CD4-positive, alpha-beta T cell treated with Interleukin-15 for 4 hours (primary cell): ENCODE measurements at regions not wholly inside any gene's neighbourhood (a gene's known extent, or its start where the extent isn't known, plus 50 kb on each side); places are given as distances from the start of the nearest gene placed in this dataset.

Experiments used
- DNase-seq: peaks from one replicate; pipeline ENCODE4 v3.0.0-alpha.2; 2020; ENCODE audit warnings: low spot score

- DNase-seq: no peak
Observed at GRCh38 chr3:30069056-30069455, 537.3 kb upstream of the TGFBR2 start.

- DNase-seq: no peak
Observed at GRCh38 chr3:30073040-30073439, 533.4 kb upstream of the TGFBR2 start.

GRCh38 chr3:30073622-30074021 is 532.8 kb upstream of the TGFBR2 start:
- no peak for DNase-seq

- no peak for DNase-seq
Observed at GRCh38 chr3:30075514-30075913, 530.9 kb upstream of the TGFBR2 start.

- DNase-seq: no peak
Observed at GRCh38 chr3:30076899-30077298, 529.5 kb upstream of the TGFBR2 start.

- no peak for DNase-seq
Observed at GRCh38 chr3:30077746-30078145, 528.7 kb upstream of the TGFBR2 start.

- DNase-seq: no peak
Observed at GRCh38 chr3:30078736-30079135, 527.7 kb upstream of the TGFBR2 start.

- no peak for DNase-seq
Observed at GRCh38 chr3:30081904-30082303, 524.5 kb upstream of the TGFBR2 start.

- no peak for DNase-seq
Observed at GRCh38 chr3:30082652-30083051, 523.7 kb upstream of the TGFBR2 start.

GRCh38 chr3:30083315-30083714 is 523.1 kb upstream of the TGFBR2 start:
- DNase-seq: no peak

- no peak for DNase-seq
Observed at GRCh38 chr3:30084316-30084715, 522.1 kb upstream of the TGFBR2 start.

GRCh38 chr3:30084971-30085403 is 521.4 kb upstream of the TGFBR2 start:
- DNase-seq: no peak

GRCh38 chr3:30085486-30085885 is 520.9 kb upstream of the TGFBR2 start:
- no peak for DNase-seq

GRCh38 chr3:30091686-30092085 is 514.7 kb upstream of the TGFBR2 start:
- DNase-seq: no peak

- DNase-seq: no peak
Observed at GRCh38 chr3:30097022-30097650, 509.3 kb upstream of the TGFBR2 start.

GRCh38 chr3:30098243-30098642 is 508.2 kb upstream of the TGFBR2 start:
- DNase-seq: no peak

- no peak for DNase-seq
Observed at GRCh38 chr3:30098653-30099455, 507.5 kb upstream of the TGFBR2 start.

GRCh38 chr3:30102356-30102755 is 504.0 kb upstream of the TGFBR2 start:
- no peak for DNase-seq

GRCh38 chr3:30103186-30103585 is 503.2 kb upstream of the TGFBR2 start:
- DNase-seq: no peak

GRCh38 chr3:30107531-30107930 is 498.9 kb upstream of the TGFBR2 start:
- no peak for DNase-seq

- DNase-seq: no peak
Observed at GRCh38 chr3:30112411-30112810, 494.0 kb upstream of the TGFBR2 start.

- peak; percentile 31 for DNase-seq
Observed at GRCh38 chr3:30112902-30113484, 493.4 kb upstream of the TGFBR2 start.

GRCh38 chr3:30113906-30114305 is 492.5 kb upstream of the TGFBR2 start:
- no peak for DNase-seq
